Peyer's patch (tissue), 4 donors: ENCODE measurements at regions not wholly inside any gene's neighbourhood (a gene's known extent, or its start where the extent isn't known, plus 50 kb on each side); places are given as distances from the start of the nearest gene placed in this dataset.

ENCODE experiments used
- CTCF ChIP-seq, 6 experiments: fragments of 450-650 bp in 4 of 6; fragments of 200-600 bp in 2 of 6; sonication (generic) in 1 of 6; IDR thresholded peaks; one replicate each; pipeline ENCODE4 v1.5.1; 2017 to 2019; ENCODE audit warnings: antibody characterized with exemption in 6 of 6, mild to moderate bottlenecking in 3 of 6, moderate library complexity in 1 of 6
- POLR2A ChIP-seq, 2 donors: fragments of 450-650 bp; IDR thresholded peaks; one replicate each; pipeline ENCODE4 v1.5.1; 2017; ENCODE audit warnings: antibody characterized with exemption in 2 of 2, mild to moderate bottlenecking in 2 of 2, moderate library complexity in 2 of 2

DNA sequence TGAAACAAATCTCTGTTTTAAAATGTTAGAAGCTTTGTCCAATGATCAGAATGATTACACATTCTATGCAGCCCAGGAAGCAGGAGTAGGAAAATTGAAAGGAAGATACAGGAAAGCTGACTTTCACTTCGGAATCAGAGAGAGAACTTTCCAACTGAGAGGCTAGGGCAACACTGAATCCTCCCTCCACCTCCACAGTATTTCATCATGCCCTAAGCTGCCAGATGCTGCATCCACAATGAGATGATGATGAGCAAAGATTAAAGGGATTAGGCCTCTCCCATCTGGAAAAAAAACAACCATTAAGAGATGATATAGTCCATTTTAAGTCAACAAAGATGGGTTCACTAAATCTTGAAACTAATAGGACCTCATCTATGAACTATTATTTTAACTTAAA, 215.6 kb downstream of the GPR37 start:
- TF ChIP-seq CTCF (IDR thresholded peaks at IDR 0.05) (no peak), POLR2A (IDR thresholded peaks at IDR 0.05) (no peak)
